ENCODE measurements at regions not wholly inside any gene's neighbourhood (a gene's known extent, or its start where the extent isn't known, plus 50 kb on each side); places are given as distances from the start of the nearest gene placed in this dataset.
"Not testable (repeated sequence)": the region's sequence is repeated elsewhere in the genome, so short reads cannot be mapped to it uniquely, and the experiment has no call there.

DNA sequence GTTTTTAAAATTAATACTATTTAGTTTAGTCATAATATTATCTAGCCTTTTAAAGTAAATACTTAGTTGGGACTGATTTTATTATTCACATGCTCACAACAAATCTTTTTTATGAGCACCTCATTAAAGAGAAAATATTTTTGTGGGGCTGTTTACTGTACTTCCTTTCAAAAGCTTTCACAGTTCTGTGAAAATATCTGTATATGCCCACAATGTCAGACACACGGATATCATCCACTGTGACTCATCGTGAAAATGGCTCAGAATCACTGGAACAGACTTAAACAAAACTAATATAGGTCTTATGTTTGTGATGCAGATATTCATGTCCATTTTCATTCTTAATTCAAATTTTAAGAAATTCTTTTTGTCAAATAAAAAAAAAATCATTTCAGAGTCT lies 305.2 kb downstream of the RAB38 start:
- no peak for DNase-seq

DNA sequence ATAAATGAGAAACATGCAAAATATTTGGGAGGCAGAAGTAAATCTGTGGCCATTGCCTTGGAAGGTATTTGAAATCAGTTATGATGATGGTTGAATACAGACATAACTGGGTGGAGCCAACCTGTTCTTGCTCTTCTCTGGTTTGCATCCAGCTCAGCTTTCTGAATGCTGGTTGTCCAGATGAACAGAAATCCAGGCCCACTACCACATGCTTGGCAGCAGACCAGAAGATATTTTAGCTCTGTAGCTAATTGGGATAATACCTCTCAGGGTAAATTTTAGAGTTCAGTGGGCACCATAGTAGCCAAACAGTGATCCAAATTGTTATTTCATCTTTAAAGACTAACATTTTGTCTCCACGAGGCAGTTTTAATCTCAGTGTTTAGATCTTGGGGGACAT lies 308.3 kb downstream of the RAB38 start:
- no peak for DNase-seq

DNA sequence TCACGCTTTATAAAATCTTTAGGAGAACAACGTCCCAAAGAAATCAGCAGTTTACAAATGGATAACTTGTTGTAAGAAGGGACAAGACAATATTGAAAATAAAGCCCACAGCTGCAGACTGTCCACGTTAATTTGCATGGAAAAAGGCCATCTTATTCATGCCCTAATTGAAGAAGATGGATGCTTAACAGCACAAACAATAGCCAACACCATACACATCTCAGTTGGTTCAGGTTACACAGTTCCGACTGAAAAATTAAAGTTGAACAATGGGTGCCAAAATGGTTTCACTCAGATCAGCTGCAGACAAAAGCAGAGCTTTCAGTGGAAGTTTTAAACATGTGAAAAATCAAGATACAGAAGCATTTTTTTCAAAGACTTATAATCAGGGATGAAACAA lies 314.2 kb downstream of the RAB38 start:
- DNase-seq = no peak

DNA sequence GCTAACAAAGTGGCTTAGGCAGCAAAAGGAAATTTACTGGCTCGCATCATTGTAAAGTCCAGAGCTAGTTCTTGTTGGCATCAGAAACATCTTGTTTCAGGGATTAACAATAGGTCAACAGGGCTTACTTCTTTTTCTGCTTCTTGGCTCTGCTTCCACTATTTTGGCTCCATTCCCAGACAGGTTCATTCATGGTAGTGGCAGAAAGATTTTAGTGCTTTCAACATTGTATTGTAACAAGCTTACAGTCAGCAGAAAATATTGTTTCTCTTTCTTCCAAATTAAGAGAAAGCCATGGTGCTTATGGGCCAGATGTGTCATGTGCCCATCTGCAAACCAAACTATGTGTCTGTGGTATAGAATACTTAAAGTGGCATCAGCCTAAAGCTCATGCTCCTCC lies 315.6 kb downstream of the RAB38 start:
- DNase-seq = no peak

DNA sequence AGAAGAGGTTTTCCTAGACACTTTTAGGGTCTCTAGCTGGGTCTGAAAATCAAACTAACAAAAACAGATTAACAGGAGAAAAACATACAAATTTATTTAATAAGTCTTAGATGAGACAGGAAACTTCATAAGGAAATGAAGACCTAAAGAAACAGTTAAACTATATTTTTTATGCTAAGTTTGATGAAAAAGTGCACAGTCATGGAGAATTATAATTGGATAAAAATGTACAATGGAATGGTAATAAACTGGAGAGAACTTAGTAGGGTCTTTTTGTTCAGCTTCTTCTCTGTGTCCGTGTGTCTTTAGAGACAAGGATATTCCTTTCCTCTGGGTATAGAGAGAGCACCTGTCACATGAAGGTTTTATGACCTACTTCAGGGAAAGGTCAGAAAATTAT lies 323.4 kb downstream of the RAB38 start:
- no peak for DNase-seq

DNA sequence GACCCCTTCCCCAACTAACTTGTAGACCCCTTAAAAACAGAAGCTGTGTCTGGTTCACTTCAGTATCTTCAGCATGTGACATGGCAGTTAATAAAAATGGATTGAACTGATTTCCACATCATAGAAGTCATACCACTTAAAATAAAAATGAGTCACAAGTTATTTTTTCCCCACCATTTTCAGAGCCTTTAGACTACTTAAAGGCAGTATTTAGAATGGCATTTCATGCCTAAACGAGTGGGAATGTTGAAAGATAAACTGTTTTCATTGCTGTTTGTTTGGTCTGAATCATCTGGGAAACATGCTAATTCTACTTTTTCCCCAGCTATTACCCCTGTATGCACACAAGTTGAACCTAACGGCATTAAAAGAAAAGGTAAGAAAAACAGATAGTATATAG lies 324.0 kb downstream of the RAB38 start:
- no peak for DNase-seq

DNA sequence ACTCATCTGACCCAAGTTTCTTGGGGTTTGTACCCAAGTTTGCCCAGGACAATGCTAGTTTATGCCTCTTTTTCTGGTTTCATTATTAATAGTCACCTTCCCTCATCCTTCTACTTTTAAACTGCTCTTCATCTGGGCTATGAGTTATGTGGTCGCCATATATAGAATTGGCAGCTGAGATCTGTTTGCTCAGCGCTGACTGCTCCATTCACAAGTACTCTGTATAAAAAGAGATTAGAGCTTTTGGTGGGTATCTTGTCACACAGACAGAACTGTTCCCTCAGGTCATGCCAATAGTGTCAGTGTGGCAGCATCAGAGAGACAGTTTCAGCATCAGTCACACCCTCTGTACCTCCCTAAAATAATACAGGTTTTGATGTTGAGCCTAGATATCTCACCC lies 326.0 kb downstream of the RAB38 start:
- DNase-seq = no peak

DNA sequence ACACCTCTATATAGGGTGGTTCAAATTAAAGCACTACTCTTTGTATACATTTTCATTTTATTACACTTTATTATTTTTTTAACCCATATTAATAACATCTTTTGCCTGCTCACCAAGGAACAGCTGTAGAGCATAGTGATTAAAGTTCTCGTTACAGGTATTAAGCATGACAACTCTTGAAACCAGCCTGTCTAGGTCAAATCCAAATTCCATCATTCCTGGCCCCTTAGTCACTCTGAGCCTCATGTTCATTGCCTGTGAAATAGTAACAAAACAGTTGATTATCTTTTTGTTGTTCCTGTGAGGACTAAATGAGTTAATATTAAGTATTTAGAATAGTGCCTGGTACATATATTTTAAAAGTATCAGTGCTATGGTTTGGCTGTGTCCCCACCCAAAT lies 334.5 kb downstream of the RAB38 start:
- no peak for DNase-seq

DNA sequence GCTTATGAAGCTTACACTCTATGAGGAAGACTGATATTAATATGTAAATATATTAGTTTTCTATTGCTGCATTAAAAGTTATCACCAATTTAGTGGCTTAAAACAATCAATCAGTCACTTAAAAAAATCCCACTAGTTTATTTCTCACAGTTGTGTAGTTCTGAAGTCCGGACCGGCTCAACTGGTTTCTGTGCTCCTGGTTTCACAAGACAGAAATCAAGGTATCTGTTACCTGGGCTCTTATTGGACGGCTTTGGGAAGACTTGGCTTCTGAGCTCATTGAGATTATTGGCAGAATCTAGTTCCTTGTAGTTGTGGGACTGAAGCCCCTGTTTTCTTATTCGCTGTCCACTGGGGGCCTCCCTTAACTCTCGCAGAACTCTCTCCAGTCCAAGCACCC lies 343.0 kb downstream of the RAB38 start:
- no peak for DNase-seq

DNA sequence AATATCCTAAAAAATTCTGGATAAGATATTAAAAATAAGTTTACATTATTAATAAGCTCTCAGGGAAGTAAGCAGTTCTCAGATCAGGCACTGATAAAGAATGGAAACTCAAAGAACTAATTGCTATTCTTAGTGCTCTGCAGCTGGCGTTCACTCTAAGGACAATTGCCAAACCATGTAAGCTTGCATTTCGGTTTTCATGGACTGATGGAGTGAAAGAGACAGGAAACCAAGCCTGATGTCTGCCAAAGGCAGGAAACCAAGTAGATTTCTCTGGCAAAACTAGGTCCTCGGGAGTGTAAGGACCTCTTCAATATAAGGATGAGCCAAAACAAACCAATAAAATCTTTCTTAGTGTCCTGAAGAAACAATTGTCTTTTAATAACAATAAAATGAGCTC lies 355.2 kb downstream of the RAB38 start:
- no peak for DNase-seq

DNA sequence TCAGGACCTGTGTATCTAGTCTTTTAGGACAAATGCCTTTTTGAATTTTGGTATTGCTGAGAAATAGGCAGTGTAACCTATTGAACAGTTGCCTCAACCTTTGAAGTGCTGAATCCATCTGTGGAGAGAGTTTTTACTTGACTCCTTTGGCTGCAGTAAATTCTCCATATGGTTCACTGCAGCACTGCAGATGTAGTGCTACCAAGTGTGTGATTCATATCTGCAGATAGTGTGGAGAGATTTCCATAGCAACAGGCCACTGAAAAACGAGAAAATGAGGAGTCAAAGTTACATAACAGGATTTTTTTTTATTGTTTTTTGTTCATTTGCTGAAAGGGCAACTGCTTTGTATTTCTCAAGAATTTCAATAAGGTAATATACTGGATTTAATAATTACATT lies 356.1 kb downstream of the RAB38 start:
- DNase-seq = no peak

DNA sequence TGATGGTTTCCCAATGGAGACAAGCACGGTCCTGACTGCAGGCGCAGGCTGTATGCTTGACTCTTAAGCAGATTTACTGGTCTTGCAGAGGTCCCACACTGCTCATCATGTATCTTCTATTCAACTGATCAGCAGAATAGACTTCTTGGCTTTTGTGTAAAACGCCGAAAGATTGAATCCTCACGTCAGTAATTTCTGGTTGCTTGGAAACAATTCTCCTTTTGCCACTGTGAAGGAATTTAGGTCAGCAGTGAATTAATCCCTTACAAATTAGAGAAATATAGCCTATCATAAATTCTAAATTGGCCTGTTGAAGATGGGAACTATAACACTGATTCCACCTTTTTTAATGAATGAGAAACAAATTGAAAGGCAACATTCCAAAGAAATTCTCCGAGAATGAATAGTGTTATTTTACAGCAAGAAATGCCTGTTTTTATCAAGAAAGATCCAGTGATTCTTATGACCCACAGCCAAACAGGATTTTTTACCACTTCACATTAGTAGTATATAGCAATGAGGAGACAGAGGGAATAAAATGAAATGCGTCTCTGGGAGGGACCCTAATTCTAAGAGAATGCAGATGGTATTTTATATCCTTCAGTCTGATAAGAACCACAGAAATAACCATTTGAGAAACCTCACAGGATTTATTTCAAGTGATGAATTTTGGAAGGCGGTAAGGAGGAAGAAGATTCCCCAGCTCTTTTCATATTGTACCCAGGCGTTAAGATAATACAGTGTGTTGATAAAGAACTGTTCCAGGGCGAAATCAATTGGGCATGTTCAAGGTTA lies 362.5 kb downstream of the RAB38 start:
- no peak for DNase-seq

DNA sequence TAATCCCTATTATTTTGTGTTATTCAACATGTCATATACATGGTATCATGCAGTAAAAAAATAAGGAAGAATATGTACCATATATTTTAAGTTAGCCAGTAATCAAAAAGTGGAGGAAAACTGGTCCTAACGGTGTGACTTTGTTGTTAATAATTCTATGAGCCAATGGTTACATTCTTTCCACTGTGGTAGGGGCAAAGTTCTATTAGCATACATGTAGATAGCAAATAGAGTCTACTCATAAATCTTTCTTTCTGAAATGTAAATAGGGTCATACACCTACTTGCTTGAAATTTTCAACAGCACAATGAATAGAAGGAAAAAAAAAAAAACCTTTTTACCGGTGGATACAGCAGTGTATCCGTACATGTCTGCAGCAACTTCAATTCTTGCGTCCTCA lies 364.8 kb downstream of the RAB38 start:
- no peak for DNase-seq

DNA sequence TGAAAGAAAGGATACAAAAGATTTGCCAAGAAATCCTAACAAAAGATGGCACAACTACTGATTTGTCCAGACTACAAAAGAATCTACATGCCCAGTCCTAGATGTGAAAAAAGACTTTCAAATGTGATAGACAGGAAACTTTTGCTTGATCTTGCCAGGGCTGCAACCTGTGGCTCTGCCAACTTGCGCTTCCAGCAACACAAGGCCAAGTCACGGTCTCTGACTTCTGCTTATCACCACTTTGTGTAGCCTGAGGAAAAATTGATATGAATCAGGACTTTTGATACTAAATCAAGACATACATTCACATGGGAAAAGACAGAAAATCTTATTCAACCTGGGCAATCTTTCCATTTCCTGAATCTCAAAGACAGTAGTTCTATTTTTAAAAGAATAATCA lies 366.0 kb downstream of the RAB38 start:
- no peak for DNase-seq

DNA sequence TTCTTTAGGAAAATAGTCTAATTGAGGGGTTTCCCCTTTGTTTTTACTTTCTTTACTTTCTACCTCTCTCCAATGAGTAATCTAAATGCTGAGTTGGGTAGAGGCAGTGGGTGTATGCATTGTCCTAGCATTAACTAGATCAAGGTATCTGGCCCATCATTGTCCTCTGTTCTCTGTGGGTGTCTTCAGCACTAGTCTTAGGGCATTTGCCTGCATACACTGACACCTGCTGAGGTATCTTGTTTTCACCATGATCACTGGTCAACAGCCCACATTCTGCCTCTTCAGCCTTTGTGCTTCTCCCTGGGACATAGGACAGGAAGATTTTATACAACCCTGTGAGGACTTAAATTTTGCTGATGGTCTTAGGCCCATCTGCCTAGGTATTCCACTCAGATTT lies 371.1 kb downstream of the RAB38 start:
- no peak for DNase-seq

DNA sequence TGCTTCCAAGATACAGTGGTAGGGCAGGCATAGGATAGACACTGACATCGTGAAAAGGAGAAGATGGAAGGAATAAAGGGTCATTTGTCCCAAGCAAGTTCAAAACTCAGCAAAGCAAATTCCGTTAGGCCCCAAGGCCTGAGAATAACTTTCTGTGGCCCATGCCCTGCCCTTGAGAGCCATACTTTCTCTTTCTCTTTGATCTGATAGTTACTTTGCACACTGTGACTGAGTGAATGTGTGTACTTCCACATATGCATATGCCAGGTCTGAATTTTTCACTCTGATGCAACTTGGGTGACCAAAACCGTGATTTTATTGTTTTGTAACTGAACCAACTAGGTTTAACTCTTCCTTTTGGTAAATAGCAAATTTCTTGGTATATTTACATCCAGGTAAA lies 371.5 kb downstream of the RAB38 start:
- DNase-seq = no peak

DNA sequence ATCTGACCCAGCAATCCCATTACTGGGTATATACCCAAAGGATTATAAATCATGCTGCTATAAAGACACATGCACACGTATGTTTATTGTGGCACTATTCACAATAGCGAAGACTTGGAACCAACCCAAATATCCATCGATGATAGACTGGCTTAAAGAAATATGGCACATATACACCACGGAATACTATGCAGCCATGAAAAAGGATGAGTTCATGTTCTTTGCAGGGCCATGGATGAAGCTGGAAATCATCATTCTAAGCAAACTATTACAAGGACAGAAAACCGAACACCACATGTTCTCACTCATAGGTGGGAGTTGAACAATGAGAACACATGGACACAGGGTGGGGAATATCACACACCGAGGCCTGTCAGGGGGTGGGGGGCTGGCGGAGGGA lies 390.4 kb downstream of the RAB38 start:
- DNase-seq = not testable (repeated sequence)

DNA sequence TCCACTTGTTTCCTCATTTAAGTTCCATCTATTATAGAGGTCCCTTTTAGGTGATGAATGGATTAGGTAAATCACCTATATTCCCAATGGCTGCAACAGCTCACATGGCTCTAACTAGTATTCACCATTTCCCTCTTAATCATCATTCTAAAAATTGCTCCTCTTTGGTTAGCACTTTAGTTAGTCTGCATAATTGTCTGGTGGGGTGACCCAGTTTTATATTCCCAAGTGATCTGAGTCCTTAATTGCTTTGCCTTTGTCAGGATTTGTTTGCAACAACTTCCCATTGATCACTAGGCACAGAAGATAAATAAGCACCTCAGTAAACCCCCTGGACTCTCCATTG lies 395.2 kb downstream of the RAB38 start:
- DNase-seq = no peak

DNA sequence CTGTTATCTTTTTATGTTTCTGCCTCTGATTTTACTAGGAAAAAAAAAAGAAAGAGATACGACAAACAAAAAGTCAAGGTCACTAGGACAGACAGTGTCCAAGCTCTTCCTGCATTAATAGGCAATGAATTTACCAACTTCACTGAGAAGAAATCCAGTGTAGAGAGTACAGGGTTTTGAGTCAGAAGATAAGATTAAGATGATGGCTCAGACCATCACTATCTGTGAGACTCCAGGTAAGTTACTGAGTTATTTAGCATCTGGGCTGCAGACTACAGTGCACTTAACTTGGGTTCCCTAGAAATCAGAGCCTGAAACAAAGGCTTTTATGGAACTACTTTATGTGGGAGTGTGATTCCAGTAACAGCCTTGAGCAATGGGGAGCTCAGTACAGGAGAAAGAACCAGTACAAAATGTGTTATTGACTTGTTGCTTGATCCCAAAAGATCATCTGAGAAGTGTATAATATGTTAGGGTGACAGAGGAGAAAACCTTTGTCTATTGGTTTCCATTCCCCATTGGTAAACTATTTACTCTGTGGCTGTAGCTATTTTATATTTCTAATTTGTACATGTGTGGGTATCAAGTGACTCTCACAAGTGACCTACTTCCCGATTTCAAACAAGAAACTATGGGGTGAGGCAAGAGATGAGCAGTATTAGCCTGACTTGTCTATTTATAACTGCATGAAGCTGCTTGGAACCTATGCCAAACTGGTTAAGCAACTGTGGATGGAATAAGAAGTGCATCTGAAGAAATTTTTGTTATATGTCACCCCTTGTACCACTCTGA lies 395.8 kb downstream of the RAB38 start:
- DNase-seq = no peak

DNA sequence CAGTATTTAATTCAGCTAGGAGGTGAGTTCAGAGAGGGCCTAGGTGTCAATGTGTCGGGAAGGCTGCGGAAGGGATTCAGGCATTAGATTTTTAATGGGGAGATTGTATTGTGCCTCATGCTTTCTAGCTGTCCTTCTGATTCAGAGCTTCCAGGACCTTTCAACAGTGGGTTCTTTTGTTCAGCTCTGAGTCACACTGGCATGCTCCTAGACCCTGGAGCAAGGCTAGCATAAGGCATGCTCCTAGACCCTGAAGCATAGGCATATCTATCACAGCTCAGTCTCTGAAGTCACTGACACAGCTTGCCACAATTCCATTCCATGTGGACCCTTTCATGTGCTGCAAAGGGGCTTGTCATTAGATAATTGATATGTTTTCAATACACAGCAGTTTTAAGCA lies 396.9 kb downstream of the RAB38 start:
- no peak for DNase-seq

DNA sequence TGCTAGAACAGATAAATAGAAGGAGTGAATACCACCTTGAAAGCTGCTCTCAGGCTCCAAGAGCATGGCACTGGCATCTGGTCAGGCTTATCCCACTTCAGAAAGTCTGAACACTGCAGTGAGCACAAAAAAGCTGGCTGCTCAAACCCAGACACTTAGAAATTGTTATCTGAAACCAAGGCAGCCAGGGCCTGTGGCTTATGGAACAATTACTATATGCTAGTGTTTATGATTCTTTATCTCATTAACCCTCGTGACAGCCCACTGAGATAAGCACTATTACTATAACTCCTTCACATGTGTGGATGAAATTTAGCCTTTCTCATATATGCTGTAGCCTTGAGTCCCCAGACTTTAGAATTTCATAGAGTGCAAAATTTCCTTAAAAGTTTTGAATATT lies 400.2 kb downstream of the RAB38 start:
- no peak for DNase-seq

DNA sequence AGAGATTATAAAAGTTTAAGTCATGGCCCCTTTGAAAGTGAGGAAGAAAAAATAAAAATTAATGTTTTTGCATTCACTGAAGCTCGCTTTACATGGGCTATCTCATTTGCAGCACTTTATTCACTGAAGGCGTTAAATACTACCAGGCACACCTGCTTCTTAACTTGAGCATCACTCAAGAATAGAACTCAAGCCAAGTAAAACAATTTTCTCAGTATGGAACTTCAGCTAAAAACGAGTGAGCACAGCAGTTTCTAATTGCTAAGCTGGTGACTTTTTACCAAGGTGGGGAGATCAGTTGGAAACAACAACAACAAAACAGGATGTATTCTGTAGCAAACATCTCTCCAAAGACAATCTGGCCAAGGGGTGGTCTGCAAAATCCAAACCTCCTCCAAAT lies 405.6 kb downstream of the RAB38 start:
- no peak for DNase-seq

DNA sequence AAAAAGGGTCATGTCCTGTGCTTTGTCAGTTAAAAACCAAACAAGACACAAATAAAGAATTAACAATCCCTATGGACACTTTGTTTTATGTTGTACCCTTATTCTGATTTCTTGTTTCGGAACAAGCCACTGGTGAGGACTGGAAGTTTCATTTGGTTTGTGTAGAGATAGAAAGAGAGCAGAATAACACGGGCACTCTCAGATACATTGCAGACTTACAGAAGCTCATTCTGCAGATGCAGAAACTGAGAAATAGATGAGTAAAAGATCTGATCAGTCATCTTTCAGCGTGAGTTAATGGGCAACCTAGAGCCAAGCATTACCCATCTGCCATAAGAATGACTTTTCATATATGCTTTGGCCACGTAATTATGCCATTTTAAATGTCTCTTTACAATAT lies 407.6 kb downstream of the RAB38 start:
- DNase-seq = no peak

DNA sequence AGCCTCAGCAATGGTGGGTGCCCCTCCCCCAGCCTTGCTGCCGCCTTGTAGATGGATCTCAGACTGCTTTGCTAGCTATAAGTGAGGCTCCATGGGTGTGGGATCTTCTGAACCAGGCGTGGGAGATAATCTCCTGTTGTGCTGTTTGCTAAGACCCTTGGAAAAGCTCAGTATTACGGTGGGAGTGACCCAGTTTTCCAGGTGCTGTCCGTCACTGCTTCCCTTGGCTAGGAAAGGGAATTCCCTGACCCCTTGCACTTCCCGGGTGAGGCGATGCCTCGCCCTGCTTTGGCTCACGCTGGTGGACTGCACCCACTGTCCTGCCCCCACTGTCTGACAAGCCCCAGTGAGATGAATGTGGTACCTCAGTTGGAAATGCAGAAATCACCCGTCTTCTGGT lies 411.2 kb downstream of the RAB38 start:
- not testable (repeated sequence) for DNase-seq

DNA sequence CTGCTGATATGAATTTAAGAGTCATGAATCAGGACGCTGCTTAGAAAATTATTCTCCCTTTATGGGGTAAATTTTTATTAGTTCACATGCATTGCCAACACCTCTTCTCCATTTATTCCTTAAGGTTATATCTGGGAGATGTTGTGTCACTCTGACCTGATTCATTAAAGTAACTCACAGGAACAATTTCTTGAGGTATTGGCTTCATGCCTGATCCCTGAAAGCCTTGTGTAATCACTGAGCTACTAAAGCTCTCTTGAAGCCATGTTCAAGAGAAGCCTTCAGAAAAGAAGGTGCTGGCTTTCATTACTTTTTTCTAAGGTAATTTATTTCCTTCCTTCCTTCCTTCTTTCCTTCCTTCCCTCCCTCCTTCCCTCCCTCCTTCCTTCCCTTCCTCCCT lies 420.6 kb downstream of the RAB38 start:
- no peak for DNase-seq

All from NCI-H1417 treated with DMSO at 0.1 percent for 48 hours (cell line).